ENCODE measurements at regions not wholly inside any gene's neighbourhood (a gene's known extent, or its start where the extent isn't known, plus 50 kb on each side); places are given as distances from the start of the nearest gene placed in this dataset.

GRCh38 chr16:55045756-55046460 lies 115.2 kb downstream of the IRX5 start:
- Histone ChIP-seq H3K27ac (no peak overlapping the region), H3K36me3 (no peaks in the 10 kb centered on the region), H3K4me3 (no peak overlapping the region), H3K9me3 (ENCODE audit: low read depth) (no peaks in the 10 kb centered on the region), H3K4me1 (ENCODE audit: low read depth) (no peaks in the 10 kb centered on the region), H3K27me3 (no peaks in the 10 kb centered on the region)
- DNase-seq (ENCODE audit: low read depth in 1 of 2, low spot score in 1 of 2) = no peak
- TF ChIP-seq CTCF (IDR thresholded peaks at IDR 0.05; ENCODE audit: low read depth, low read length) = no peak

GRCh38 chr16:55046513-55046912 lies 115.8 kb downstream of the IRX5 start:
- Histone ChIP-seq H3K4me3 (no peak overlapping the region), H3K27me3 (no peaks in the 10 kb centered on the region), H3K4me1 (ENCODE audit: low read depth) (no peaks in the 10 kb centered on the region), H3K9me3 (ENCODE audit: low read depth) (no peaks in the 10 kb centered on the region), H3K27ac (no peak overlapping the region), H3K36me3 (no peaks in the 10 kb centered on the region)
- TF ChIP-seq CTCF (IDR thresholded peaks at IDR 0.05; ENCODE audit: low read depth, low read length) = no peak
- DNase-seq (ENCODE audit: low read depth in 1 of 2, low spot score in 1 of 2) = no peak

- no peaks in the 10 kb centered on the region for H3K4me1 ChIP-seq (ENCODE audit: low read depth)
- DNase-seq (ENCODE audit: low read depth in 1 of 2, low spot score in 1 of 2) = no peak
- no peak overlapping the region for H3K4me3 ChIP-seq
- no peak for TF ChIP-seq CTCF (IDR thresholded peaks at IDR 0.05; ENCODE audit: low read depth, low read length)
- no peak overlapping the region for H3K27ac ChIP-seq
- H3K9me3 ChIP-seq (ENCODE audit: low read depth) = no peaks in the 10 kb centered on the region
- no peaks in the 10 kb centered on the region for H3K36me3 ChIP-seq
- H3K27me3 ChIP-seq = no peaks in the 10 kb centered on the region
Measured at GRCh38 chr16:55046916-55047315, 116.3 kb downstream of the IRX5 start.

- Histone ChIP-seq H3K4me3 (no peak overlapping the region), H3K27me3 (no peaks in the 10 kb centered on the region), H3K4me1 (ENCODE audit: low read depth) (no peaks in the 10 kb centered on the region), H3K27ac (no peak overlapping the region), H3K36me3 (no peaks in the 10 kb centered on the region), H3K9me3 (ENCODE audit: low read depth) (no peaks in the 10 kb centered on the region)
- no peak for TF ChIP-seq CTCF (IDR thresholded peaks at IDR 0.05; ENCODE audit: low read depth, low read length)
- no peak for DNase-seq (ENCODE audit: low read depth in 1 of 2, low spot score in 1 of 2)
Measured at GRCh38 chr16:55047331-55047730, 116.7 kb downstream of the IRX5 start.

- H3K4me3 ChIP-seq = no peak overlapping the region
- no peaks in the 10 kb centered on the region for H3K4me1 ChIP-seq (ENCODE audit: low read depth)
- no peak for TF ChIP-seq CTCF (IDR thresholded peaks at IDR 0.05; ENCODE audit: low read depth, low read length)
- no peaks in the 10 kb centered on the region for H3K9me3 ChIP-seq (ENCODE audit: low read depth)
- no peaks in the 10 kb centered on the region for H3K36me3 ChIP-seq
- H3K27me3 ChIP-seq = no peaks in the 10 kb centered on the region
- DNase-seq (ENCODE audit: low read depth in 1 of 2, low spot score in 1 of 2) = no peak
- H3K27ac ChIP-seq = no peak overlapping the region
Measured at GRCh38 chr16:55047903-55048497, 117.3 kb downstream of the IRX5 start.

Data from cardiac muscle cell (in vitro differentiated cells and primary cell).